Fibroblast of the aortic adventitia (primary cell): ENCODE measurements at regions not wholly inside any gene's neighbourhood (a gene's known extent, or its start where the extent isn't known, plus 50 kb on each side); places are given as distances from the start of the nearest gene placed in this dataset.

Experiments
- DNase-seq: peaks from one replicate; pipeline ENCODE4 v3.0.0-alpha.2; 2010; ENCODE audit warnings: low read depth
- H3K4me3 ChIP-seq: 2 replicates; pipeline ENCODE4 v1.5.1; 2011; ENCODE audit warnings: low read depth, mild to moderate bottlenecking, control low read depth, low read length, moderate library complexity
- TF ChIP-seq, protein P1 (sequence below): IDR thresholded peaks from 2 replicates; pipeline ENCODE4 v1.5.1; 2011; ENCODE audit warnings: mild to moderate bottlenecking, low read length, control low read depth, inconsistent platforms; ENCODE audit not compliant: insufficient read depth

- no peak for DNase-seq
- TF ChIP-seq, protein P1, sequence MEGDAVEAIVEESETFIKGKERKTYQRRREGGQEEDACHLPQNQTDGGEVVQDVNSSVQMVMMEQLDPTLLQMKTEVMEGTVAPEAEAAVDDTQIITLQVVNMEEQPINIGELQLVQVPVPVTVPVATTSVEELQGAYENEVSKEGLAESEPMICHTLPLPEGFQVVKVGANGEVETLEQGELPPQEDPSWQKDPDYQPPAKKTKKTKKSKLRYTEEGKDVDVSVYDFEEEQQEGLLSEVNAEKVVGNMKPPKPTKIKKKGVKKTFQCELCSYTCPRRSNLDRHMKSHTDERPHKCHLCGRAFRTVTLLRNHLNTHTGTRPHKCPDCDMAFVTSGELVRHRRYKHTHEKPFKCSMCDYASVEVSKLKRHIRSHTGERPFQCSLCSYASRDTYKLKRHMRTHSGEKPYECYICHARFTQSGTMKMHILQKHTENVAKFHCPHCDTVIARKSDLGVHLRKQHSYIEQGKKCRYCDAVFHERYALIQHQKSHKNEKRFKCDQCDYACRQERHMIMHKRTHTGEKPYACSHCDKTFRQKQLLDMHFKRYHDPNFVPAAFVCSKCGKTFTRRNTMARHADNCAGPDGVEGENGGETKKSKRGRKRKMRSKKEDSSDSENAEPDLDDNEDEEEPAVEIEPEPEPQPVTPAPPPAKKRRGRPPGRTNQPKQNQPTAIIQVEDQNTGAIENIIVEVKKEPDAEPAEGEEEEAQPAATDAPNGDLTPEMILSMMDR = no peak
- H3K4me3 ChIP-seq = no peak overlapping the region
These were observed 325.4 kb upstream of the SMIM31 start for GRCh38 chr4:164428561-164428960.

GRCh38 chr4:164438321-164438720 is 315.6 kb upstream of the SMIM31 start:
- peak; percentile 0 for DNase-seq
- H3K4me3 ChIP-seq = no peak overlapping the region
- TF ChIP-seq, protein P1 = no peak

- TF ChIP-seq, protein P1 = no peak
- H3K4me3 ChIP-seq = no peak overlapping the region
- DNase-seq = no peak
These were observed 314.9 kb upstream of the SMIM31 start for GRCh38 chr4:164439037-164439436.

GRCh38 chr4:164440199-164440598 is 313.7 kb upstream of the SMIM31 start:
- DNase-seq = peak; percentile 10
- TF ChIP-seq, protein P1 = no peak
- H3K4me3 ChIP-seq = no peak overlapping the region

DNA sequence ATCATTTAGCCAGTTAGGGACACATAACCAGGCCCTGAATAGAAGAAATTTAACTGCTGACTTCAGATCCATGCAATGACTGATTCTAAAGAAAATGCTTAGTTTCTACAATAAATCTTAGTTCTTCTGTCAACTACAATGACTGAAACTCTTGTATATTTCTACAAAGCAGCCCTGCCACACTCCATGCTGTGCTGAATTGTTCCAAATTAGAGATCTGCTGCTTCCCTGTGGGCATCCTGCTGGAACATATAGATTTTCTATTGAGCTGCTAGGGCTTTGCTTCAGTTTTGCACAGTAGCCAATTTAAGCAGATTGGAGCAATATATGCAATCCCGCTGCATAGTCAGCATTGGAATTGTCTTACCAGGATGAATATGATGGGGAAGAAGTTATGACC is 312.8 kb upstream of the SMIM31 start:
- TF ChIP-seq, protein P1 = no peak
- no peak overlapping the region for H3K4me3 ChIP-seq
- no peak for DNase-seq

DNA sequence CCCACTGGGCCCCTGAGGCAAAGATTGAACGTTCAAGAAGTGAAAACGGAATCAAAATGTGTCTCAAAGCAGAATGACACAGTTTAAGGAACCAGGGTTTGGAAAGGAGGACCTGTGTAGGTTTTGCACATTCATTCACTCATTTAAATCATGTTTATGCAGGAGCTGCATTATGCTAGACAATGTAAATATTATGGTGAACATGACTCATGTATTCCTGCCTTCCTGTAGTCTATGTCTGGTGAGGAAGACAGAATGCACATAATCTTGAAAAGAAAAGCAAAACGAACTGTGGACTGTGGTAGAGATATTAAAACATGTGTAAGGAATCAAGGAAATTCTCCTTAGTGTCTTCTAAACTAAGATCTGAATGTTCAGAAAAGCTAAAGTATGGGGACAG is 311.8 kb upstream of the SMIM31 start:
- DNase-seq = no peak
- TF ChIP-seq, protein P1 = no peak
- no peak overlapping the region for H3K4me3 ChIP-seq

GRCh38 chr4:164446516-164446915 is 307.4 kb upstream of the SMIM31 start:
- DNase-seq = no peak
- TF ChIP-seq, protein P1 = no peak
- no peak overlapping the region for H3K4me3 ChIP-seq
